ENCODE measurements at regions not wholly inside any gene's neighbourhood (a gene's known extent, or its start where the extent isn't known, plus 50 kb on each side); places are given as distances from the start of the nearest gene placed in this dataset.

DNA sequence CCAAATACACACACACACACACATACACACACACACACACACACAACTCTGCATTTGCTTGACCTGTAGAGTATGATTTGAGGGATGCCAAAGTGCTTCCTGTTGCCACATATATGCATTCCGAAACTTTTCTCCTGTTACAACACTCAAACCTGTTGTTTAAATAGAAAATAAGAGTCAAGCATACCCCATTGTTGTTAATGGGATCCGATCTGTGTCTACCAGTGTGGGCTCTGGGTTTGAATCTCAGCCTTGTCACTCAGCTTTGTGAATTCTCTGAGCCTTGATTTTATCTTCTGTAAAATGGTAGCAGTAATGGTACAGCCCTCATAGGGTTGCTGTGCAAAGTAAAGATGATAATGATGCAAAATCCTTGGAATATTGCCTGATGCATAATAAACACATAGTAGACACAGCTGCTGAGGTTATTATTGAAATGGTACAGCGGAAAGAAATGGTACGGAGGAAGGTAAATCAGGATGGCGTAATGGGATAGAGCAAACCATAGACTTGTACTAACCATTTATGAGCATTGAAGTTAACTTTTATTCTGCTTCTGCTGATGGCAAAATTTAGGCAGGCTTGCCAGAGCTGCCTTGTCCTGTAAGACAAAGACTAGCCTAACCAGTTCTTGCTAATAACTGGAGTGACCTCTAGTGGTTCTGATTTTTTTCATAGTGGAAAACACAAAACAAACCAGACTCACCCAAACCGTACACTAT lies 113.5 kb upstream of the PHACTR1 start:
- ATAC-seq (peak; percentile 32; the same call in 1 of the 2 replicates), DNase-seq (ENCODE audit: low spot score) (no peak)
- Mint-ChIP-seq H3K27ac (no peak overlapping the region), H3K4me3 (no peak overlapping the region), H3K27me3 (ENCODE audit: low read depth) (no peaks in the 10 kb centered on the region), H3K4me1 (peaks cover 15% of the 10 kb centered on the region), H3K36me3 (no peaks in the 10 kb centered on the region), H3K9me3 (no peaks in the 10 kb centered on the region)
- CTCF ChIA-PET: interaction anchor here (0.5 to 5.2 kb wide), 10 partner anchors 9 to 591 kb away, joined by 3 to 66 read pairs (median 6); partner anchors contain the start of gene EDN1
- TF ChIP-seq, protein P1, sequence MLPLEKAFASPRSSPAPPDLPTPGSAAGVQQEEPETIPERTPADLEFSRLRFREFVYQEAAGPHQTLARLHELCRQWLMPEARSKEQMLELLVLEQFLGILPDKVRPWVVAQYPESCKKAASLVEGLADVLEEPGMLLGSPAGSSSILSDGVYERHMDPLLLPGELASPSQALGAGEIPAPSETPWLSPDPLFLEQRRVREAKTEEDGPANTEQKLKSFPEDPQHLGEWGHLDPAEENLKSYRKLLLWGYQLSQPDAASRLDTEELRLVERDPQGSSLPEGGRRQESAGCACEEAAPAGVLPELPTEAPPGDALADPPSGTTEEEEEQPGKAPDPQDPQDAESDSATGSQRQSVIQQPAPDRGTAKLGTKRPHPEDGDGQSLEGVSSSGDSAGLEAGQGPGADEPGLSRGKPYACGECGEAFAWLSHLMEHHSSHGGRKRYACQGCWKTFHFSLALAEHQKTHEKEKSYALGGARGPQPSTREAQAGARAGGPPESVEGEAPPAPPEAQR (CRISPR knock-in tag; IDR thresholded peaks at IDR 0.05): no peak
- TF ChIP-seq, protein P2, sequence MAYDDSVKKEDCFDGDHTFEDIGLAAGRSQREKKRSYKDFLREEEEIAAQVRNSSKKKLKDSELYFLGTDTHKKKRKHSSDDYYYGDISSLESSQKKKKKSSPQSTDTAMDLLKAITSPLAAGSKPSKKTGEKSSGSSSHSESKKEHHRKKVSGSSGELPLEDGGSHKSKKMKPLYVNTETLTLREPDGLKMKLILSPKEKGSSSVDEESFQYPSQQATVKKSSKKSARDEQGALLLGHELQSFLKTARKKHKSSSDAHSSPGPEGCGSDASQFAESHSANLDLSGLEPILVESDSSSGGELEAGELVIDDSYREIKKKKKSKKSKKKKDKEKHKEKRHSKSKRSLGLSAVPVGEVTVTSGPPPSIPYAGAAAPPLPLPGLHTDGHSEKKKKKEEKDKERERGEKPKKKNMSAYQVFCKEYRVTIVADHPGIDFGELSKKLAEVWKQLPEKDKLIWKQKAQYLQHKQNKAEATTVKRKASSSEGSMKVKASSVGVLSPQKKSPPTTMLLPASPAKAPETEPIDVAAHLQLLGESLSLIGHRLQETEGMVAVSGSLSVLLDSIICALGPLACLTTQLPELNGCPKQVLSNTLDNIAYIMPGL (CRISPR knock-in tag; IDR thresholded peaks at IDR 0.05): no peak
- no peak for TF ChIP-seq ETV6 (CRISPR knock-in tag; IDR thresholded peaks at IDR 0.05)
- TF ChIP-seq, protein P3, sequence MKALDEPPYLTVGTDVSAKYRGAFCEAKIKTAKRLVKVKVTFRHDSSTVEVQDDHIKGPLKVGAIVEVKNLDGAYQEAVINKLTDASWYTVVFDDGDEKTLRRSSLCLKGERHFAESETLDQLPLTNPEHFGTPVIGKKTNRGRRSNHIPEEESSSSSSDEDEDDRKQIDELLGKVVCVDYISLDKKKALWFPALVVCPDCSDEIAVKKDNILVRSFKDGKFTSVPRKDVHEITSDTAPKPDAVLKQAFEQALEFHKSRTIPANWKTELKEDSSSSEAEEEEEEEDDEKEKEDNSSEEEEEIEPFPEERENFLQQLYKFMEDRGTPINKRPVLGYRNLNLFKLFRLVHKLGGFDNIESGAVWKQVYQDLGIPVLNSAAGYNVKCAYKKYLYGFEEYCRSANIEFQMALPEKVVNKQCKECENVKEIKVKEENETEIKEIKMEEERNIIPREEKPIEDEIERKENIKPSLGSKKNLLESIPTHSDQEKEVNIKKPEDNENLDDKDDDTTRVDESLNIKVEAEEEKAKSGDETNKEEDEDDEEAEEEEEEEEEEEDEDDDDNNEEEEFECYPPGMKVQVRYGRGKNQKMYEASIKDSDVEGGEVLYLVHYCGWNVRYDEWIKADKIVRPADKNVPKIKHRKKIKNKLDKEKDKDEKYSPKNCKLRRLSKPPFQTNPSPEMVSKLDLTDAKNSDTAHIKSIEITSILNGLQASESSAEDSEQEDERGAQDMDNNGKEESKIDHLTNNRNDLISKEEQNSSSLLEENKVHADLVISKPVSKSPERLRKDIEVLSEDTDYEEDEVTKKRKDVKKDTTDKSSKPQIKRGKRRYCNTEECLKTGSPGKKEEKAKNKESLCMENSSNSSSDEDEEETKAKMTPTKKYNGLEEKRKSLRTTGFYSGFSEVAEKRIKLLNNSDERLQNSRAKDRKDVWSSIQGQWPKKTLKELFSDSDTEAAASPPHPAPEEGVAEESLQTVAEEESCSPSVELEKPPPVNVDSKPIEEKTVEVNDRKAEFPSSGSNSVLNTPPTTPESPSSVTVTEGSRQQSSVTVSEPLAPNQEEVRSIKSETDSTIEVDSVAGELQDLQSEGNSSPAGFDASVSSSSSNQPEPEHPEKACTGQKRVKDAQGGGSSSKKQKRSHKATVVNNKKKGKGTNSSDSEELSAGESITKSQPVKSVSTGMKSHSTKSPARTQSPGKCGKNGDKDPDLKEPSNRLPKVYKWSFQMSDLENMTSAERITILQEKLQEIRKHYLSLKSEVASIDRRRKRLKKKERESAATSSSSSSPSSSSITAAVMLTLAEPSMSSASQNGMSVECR (CRISPR knock-in tag; IDR thresholded peaks at IDR 0.05; ENCODE audit: borderline replicate concordance): no peak
- TF ChIP-seq FOXJ3 (CRISPR knock-in tag; IDR thresholded peaks at IDR 0.05; ENCODE audit: borderline replicate concordance): no peak
- POLR2A ChIA-PET: no interaction called here

DNA sequence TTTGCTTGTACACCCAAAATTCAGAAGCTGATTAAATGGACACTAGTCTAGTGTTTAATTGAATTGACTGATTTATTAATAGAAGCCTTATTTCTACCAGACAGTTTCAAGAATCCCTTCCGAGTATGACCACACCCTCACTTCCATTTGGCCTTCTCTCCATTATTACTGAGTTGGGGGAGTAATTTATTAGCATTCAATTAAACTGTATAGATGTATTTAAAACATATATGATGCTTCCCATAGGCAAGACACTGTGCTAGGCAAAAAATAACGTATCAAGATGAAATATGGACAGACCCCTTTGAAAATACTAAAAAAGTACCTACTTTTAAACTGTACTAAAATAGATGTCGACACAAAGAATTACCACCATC lies 112.9 kb upstream of the PHACTR1 start:
- DNase-seq (ENCODE audit: low spot score) (no peak), ATAC-seq (no peak)
- Mint-ChIP-seq H3K27ac (no peak overlapping the region), H3K36me3 (no peaks in the 10 kb centered on the region), H3K27me3 (ENCODE audit: low read depth) (no peaks in the 10 kb centered on the region), H3K4me1 (peaks cover 20% of the 10 kb centered on the region), H3K9me3 (no peaks in the 10 kb centered on the region), H3K4me3 (no peak overlapping the region)
- POLR2A ChIA-PET: no interaction called here
- TF ChIP-seq, protein P4, sequence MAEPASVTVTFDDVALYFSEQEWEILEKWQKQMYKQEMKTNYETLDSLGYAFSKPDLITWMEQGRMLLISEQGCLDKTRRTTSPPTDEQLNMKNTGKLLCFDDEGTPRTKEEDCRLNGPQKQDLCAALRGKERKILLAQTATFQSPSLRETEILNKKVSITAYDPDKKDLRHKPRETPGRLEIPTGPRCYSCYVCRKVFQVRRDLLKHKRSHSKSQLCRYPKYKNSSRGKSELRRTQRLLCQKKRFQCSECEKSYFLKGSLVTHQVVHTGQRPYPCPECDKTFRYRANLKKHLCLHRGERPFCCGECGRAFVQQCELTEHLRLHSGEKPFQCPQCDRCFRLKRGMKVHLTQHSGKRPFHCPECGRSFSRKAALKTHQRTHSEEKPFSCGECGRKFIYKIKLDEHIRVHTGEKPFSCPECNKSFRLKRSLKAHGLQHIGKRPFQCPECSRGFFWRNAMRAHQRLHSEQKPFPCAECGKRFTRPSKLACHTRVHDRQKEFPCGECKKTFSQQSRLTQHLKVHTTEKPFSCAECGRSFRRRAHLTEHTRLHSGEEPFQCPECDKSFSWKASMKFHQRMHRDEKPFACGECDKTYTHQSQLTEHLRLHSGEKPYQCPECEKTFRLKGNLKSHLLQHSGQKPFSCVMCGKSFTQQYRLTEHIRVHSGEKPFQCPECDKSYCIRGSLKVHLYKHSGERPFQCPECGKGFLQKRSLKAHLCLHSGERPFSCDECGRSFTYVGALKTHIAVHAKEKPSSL (CRISPR knock-in tag; conservative IDR thresholded peaks at IDR 0.05): no peak
- TF ChIP-seq CREB1 (CRISPR knock-in tag; IDR thresholded peaks at IDR 0.05) (no peak), EMX1 (CRISPR knock-in tag; IDR thresholded peaks at IDR 0.05) (no peak), CREM (CRISPR knock-in tag; IDR thresholded peaks at IDR 0.05) (no peak), ETV6 (CRISPR knock-in tag; IDR thresholded peaks at IDR 0.05) (no peak), OVOL2 (CRISPR knock-in tag; IDR thresholded peaks at IDR 0.05; ENCODE audit: borderline replicate concordance) (no peak)
- TF ChIP-seq, protein P5, sequence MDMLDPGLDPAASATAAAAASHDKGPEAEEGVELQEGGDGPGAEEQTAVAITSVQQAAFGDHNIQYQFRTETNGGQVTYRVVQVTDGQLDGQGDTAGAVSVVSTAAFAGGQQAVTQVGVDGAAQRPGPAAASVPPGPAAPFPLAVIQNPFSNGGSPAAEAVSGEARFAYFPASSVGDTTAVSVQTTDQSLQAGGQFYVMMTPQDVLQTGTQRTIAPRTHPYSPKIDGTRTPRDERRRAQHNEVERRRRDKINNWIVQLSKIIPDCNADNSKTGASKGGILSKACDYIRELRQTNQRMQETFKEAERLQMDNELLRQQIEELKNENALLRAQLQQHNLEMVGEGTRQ (CRISPR knock-in tag; IDR thresholded peaks at IDR 0.05): no peak
- TF ChIP-seq, protein P6, sequence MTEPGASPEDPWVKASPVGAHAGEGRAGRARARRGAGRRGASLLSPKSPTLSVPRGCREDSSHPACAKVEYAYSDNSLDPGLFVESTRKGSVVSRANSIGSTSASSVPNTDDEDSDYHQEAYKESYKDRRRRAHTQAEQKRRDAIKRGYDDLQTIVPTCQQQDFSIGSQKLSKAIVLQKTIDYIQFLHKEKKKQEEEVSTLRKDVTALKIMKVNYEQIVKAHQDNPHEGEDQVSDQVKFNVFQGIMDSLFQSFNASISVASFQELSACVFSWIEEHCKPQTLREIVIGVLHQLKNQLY (CRISPR knock-in tag; IDR thresholded peaks at IDR 0.05): no peak
- CTCF ChIA-PET: interaction anchor here (0.6 to 5.2 kb wide), 6 partner anchors 12 to 370 kb away, joined by 3 to 66 read pairs (median 6); partner anchors contain the start of gene EDN1
